ENCODE measurements at regions not wholly inside any gene's neighbourhood (a gene's known extent, or its start where the extent isn't known, plus 50 kb on each side); places are given as distances from the start of the nearest gene placed in this dataset.

GRCh38 chr3:30945291-30945690, 50.8 kb upstream of the GADL1 start:
- intact Hi-C loops (cut with micrococcal nuclease) = no loop called here
- TF ChIP-seq, protein P1, sequence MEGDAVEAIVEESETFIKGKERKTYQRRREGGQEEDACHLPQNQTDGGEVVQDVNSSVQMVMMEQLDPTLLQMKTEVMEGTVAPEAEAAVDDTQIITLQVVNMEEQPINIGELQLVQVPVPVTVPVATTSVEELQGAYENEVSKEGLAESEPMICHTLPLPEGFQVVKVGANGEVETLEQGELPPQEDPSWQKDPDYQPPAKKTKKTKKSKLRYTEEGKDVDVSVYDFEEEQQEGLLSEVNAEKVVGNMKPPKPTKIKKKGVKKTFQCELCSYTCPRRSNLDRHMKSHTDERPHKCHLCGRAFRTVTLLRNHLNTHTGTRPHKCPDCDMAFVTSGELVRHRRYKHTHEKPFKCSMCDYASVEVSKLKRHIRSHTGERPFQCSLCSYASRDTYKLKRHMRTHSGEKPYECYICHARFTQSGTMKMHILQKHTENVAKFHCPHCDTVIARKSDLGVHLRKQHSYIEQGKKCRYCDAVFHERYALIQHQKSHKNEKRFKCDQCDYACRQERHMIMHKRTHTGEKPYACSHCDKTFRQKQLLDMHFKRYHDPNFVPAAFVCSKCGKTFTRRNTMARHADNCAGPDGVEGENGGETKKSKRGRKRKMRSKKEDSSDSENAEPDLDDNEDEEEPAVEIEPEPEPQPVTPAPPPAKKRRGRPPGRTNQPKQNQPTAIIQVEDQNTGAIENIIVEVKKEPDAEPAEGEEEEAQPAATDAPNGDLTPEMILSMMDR (IDR thresholded peaks at IDR 0.05) = no peak
- no peaks in the 10 kb centered on the region for H3K36me3 Mint-ChIP-seq
- H3K4me3 Mint-ChIP-seq = no peak overlapping the region
- 100% methylated on average over 1 of the region's 1 CpG for WGBS (ENCODE audit: insufficient coverage)
- Histone ChIP-seq H3K27ac (ENCODE audit: low read length) (no peak overlapping the region), H3K4me1 (ENCODE audit: control insufficient read depth, insufficient read depth, low read length) (no peaks in the 10 kb centered on the region), H3K27me3 (ENCODE audit: control insufficient read depth, insufficient read depth, low read length) (no peaks in the 10 kb centered on the region), H3K9me3 (ENCODE audit: control insufficient read depth, insufficient read depth, low read length) (no peaks in the 10 kb centered on the region), H3K4me3 (ENCODE audit: low read length) (no peak overlapping the region), H3K36me3 (ENCODE audit: control insufficient read depth, insufficient read depth, low read length) (no peaks in the 10 kb centered on the region)
- no peak for DNase-seq
- H3K27me3 Mint-ChIP-seq (ENCODE audit: low read depth in 2 of 2) = no peaks in the 10 kb centered on the region
- ATAC-seq = no peak
- H3K9me3 Mint-ChIP-seq = no peaks in the 10 kb centered on the region
- no peak overlapping the region for H3K27ac Mint-ChIP-seq
- peaks cover 0 to 6% of the 10 kb centered on the region in 2 donors for H3K4me1 Mint-ChIP-seq

DNA sequence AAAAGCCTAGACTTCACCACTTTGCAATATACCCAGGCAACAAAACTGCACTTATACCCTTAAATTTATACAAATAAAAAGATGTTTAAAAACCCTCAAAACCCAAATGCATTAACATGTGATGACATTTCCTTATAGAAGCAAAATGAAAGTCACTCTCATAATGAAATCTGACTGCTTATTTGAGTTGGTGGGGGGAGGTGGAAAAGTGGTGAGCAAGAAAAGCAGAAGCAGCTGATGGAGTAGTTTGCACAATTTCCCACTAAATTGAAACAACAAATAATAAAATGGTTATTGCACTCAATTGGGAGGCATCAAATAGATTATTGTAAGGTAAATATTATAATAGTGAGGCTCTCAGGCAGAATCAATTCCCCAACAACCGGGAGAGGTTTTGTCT, 54.0 kb upstream of the GADL1 start:
- Histone ChIP-seq H3K27me3 (ENCODE audit: control insufficient read depth, insufficient read depth, low read length) (no peaks in the 10 kb centered on the region), H3K4me3 (ENCODE audit: low read length) (no peak overlapping the region), H3K4me1 (ENCODE audit: control insufficient read depth, insufficient read depth, low read length) (no peaks in the 10 kb centered on the region), H3K9me3 (ENCODE audit: control insufficient read depth, insufficient read depth, low read length) (no peaks in the 10 kb centered on the region), H3K27ac (ENCODE audit: low read length) (no peak overlapping the region), H3K36me3 (ENCODE audit: control insufficient read depth, insufficient read depth, low read length) (no peaks in the 10 kb centered on the region)
- no CpG with 5 or more reads among the region's 1 CpG for WGBS (ENCODE audit: insufficient coverage)
- H3K27ac Mint-ChIP-seq = no peak overlapping the region
- ATAC-seq (no peak), DNase-seq (no peak)
- intact Hi-C loops (cut with micrococcal nuclease) = no loop called here
- H3K9me3 Mint-ChIP-seq = no peaks in the 10 kb centered on the region
- H3K4me3 Mint-ChIP-seq = no peak overlapping the region
- peaks cover 0 to 9% of the 10 kb centered on the region in 2 donors for H3K27me3 Mint-ChIP-seq (ENCODE audit: low read depth in 2 of 2)
- TF ChIP-seq, protein P1 (IDR thresholded peaks at IDR 0.05) = no peak
- no peaks in the 10 kb centered on the region for H3K4me1 Mint-ChIP-seq
- no peaks in the 10 kb centered on the region for H3K36me3 Mint-ChIP-seq

GRCh38 chr3:30951826-30952225, 57.4 kb upstream of the GADL1 start:
- TF ChIP-seq, protein P1 (IDR thresholded peaks at IDR 0.05) = no peak
- intact Hi-C loops (cut with micrococcal nuclease) = no loop called here
- peaks cover 2 to 13% of the 10 kb centered on the region in 2 donors for H3K27me3 Mint-ChIP-seq (ENCODE audit: low read depth in 2 of 2)
- ATAC-seq = no peak
- H3K27me3 ChIP-seq (ENCODE audit: control insufficient read depth, insufficient read depth, low read length) = no peaks in the 10 kb centered on the region
- H3K9me3 ChIP-seq (ENCODE audit: control insufficient read depth, insufficient read depth, low read length) = no peaks in the 10 kb centered on the region
- H3K4me1 Mint-ChIP-seq = no peaks in the 10 kb centered on the region
- H3K36me3 ChIP-seq (ENCODE audit: control insufficient read depth, insufficient read depth, low read length) = no peaks in the 10 kb centered on the region
- 89% methylated on average over 2 of the region's 2 CpGs for WGBS (ENCODE audit: insufficient coverage)
- no peaks in the 10 kb centered on the region for H3K36me3 Mint-ChIP-seq
- no peak overlapping the region for H3K27ac Mint-ChIP-seq
- H3K4me3 ChIP-seq (ENCODE audit: low read length) = no peak overlapping the region
- H3K27ac ChIP-seq (ENCODE audit: low read length) = no peak overlapping the region
- DNase-seq = no peak
- H3K4me3 Mint-ChIP-seq = no peak overlapping the region
- H3K9me3 Mint-ChIP-seq = no peaks in the 10 kb centered on the region
- no peaks in the 10 kb centered on the region for H3K4me1 ChIP-seq (ENCODE audit: control insufficient read depth, insufficient read depth, low read length)

GRCh38 chr3:30952786-30953185, 58.3 kb upstream of the GADL1 start:
- Mint-ChIP-seq H3K27me3 (ENCODE audit: low read depth in 2 of 2) (peaks cover 2 to 13% of the 10 kb centered on the region in 2 donors), H3K36me3 (no peaks in the 10 kb centered on the region), H3K9me3 (no peaks in the 10 kb centered on the region), H3K27ac (no peak overlapping the region), H3K4me3 (no peak overlapping the region), H3K4me1 (no peaks in the 10 kb centered on the region)
- no peak overlapping the region for H3K27ac ChIP-seq (ENCODE audit: low read length)
- no peak for DNase-seq
- H3K27me3 ChIP-seq (ENCODE audit: control insufficient read depth, insufficient read depth, low read length) = no peaks in the 10 kb centered on the region
- H3K4me3 ChIP-seq (ENCODE audit: low read length) = no peak overlapping the region
- H3K4me1 ChIP-seq (ENCODE audit: control insufficient read depth, insufficient read depth, low read length) = no peaks in the 10 kb centered on the region
- ATAC-seq = no peak
- TF ChIP-seq, protein P1 (IDR thresholded peaks at IDR 0.05) = no peak
- no peaks in the 10 kb centered on the region for H3K9me3 ChIP-seq (ENCODE audit: control insufficient read depth, insufficient read depth, low read length)
- H3K36me3 ChIP-seq (ENCODE audit: control insufficient read depth, insufficient read depth, low read length) = no peaks in the 10 kb centered on the region
- WGBS (ENCODE audit: insufficient coverage) = 94% methylated on average over 3 of the region's 3 CpGs
- intact Hi-C loops (cut with micrococcal nuclease) = no loop called here
